Astrocyte (in vitro differentiated cells and primary cell): ENCODE measurements at regions not wholly inside any gene's neighbourhood (a gene's known extent, or its start where the extent isn't known, plus 50 kb on each side); places are given as distances from the start of the nearest gene placed in this dataset.
"Not testable (repeated sequence)": the region's sequence is repeated elsewhere in the genome, so short reads cannot be mapped to it uniquely, and the experiment has no call there.

ENCODE experiments used
- DNase-seq: peaks from one replicate; pipeline ENCODE4 v3.0.0-alpha.2; 2010; ENCODE audit warnings: low read depth
- FAIRE-seq: peaks from 2 replicates; lab custom pipeline; 2011; peaks lifted over from hg19 to GRCh38; lab: Jason Lieb, UNC
- H2AFZ ChIP-seq: 2 replicates; pipeline ENCODE4 v1.6.0; 2012; ENCODE audit warnings: low read depth, low read length, inconsistent platforms
- H3K27ac ChIP-seq: 2 replicates; pipeline ENCODE4 v1.5.1; 2011; ENCODE audit warnings: low read depth, low read length, inconsistent platforms
- H3K27me3 ChIP-seq: 2 replicates; pipeline ENCODE4 v1.6.0; 2011; ENCODE audit warnings: low read length, inconsistent platforms; ENCODE audit not compliant: insufficient read depth
- H3K36me3 ChIP-seq: 2 replicates; pipeline ENCODE4 v1.5.1; 2011; ENCODE audit warnings: low read length, inconsistent platforms; ENCODE audit not compliant: insufficient read depth
- H3K4me1 ChIP-seq: 2 replicates; pipeline ENCODE4 v1.5.1; 2011; ENCODE audit warnings: low read length, inconsistent platforms; ENCODE audit not compliant: insufficient read depth
- H3K4me2 ChIP-seq: 2 replicates; pipeline ENCODE4 v1.6.0; 2012; ENCODE audit warnings: low read length, inconsistent platforms
- H3K4me3 ChIP-seq: 2 replicates; pipeline ENCODE4 v1.5.1; 2011; ENCODE audit warnings: low read depth, mild to moderate bottlenecking, low read length, inconsistent platforms; ENCODE audit not compliant: insufficient read depth
- H3K79me2 ChIP-seq: 2 replicates; pipeline ENCODE4 v1.6.0; 2012; ENCODE audit warnings: mild to moderate bottlenecking, low read length, inconsistent platforms; ENCODE audit not compliant: insufficient read depth
- H3K9ac ChIP-seq: 2 replicates; pipeline ENCODE4 v1.6.0; 2012; ENCODE audit warnings: mild to moderate bottlenecking, low read length, inconsistent platforms
- H3K9me3 ChIP-seq: 2 replicates; pipeline ENCODE4 v1.5.1; 2012; ENCODE audit warnings: low read depth, mild to moderate bottlenecking, low read length, inconsistent platforms; ENCODE audit not compliant: insufficient read depth
- H4K20me1 ChIP-seq: 2 replicates; pipeline ENCODE4 v1.6.0; 2012; ENCODE audit warnings: low read length, inconsistent platforms; ENCODE audit not compliant: insufficient read depth
- H3K27ac Mint-ChIP-seq: one replicate; pipeline ENCODE4 v1.8.0; 2021; ENCODE audit warnings: mild to moderate bottlenecking, mixed read lengths; ENCODE audit not compliant: unreplicated experiment
- H3K27me3 Mint-ChIP-seq: one replicate; pipeline ENCODE4 v1.8.0; 2021; ENCODE audit warnings: low read depth, mixed read lengths; ENCODE audit not compliant: unreplicated experiment
- H3K36me3 Mint-ChIP-seq: one replicate; pipeline ENCODE4 v1.8.0; 2021; ENCODE audit warnings: low read depth, mixed read lengths; ENCODE audit not compliant: unreplicated experiment
- H3K4me1 Mint-ChIP-seq: one replicate; pipeline ENCODE4 v1.8.0; 2021; ENCODE audit warnings: low read depth, mixed read lengths; ENCODE audit not compliant: unreplicated experiment
- H3K4me3 Mint-ChIP-seq: one replicate; pipeline ENCODE4 v1.8.0; 2021; ENCODE audit warnings: mild to moderate bottlenecking, moderate library complexity, mixed read lengths; ENCODE audit not compliant: unreplicated experiment
- H3K9me3 Mint-ChIP-seq: one replicate; pipeline ENCODE4 v1.8.0; 2021; ENCODE audit warnings: mild to moderate bottlenecking, mixed read lengths; ENCODE audit not compliant: unreplicated experiment
- CTCF ChIP-seq: IDR thresholded peaks from 2 replicates; pipeline ENCODE4 v1.5.1; 2011; ENCODE audit warnings: low read depth, mild to moderate bottlenecking, inconsistent platforms, low read length, moderate library complexity; ENCODE audit not compliant: insufficient read depth
- EZH2 ChIP-seq: IDR thresholded peaks from 2 replicates; pipeline ENCODE4 v1.6.1; 2012; ENCODE audit warnings: mild to moderate bottlenecking, low read length, inconsistent platforms; ENCODE audit not compliant: insufficient read depth

DNA sequence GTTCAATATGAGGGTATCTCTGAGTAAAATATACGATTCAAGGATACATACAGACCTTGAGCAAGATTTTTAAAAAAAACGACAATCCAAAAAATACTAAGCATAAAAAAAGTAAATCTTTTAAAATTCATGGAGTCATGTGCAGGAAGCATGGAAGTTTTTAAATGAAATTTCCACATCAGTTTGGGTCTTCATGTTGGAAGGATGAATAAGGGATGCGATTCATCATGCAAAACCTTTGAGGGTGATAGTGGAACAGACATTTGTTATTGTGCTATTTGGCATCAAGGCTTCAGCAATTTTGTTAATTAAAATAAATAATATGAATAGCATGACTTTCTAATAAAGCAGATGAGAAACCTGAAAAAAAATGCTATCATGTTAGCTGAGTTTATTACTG lies 815.0 kb upstream of the PCDH10 start:
- no peak for TF ChIP-seq EZH2
- TF ChIP-seq CTCF: no peak
- Histone ChIP-seq H3K9ac (no peak overlapping the region), H2AFZ (no peak overlapping the region), H3K27ac (peak overlapping the region; percentile 46), H3K4me3 (no peak overlapping the region), H4K20me1 (no peaks in the 10 kb centered on the region), H3K4me2 (peak overlapping the region; percentile 33), H3K9me3 (no peaks in the 10 kb centered on the region), H3K4me1 (no peaks in the 10 kb centered on the region), H3K79me2 (no peaks in the 10 kb centered on the region), H3K27me3 (no peaks in the 10 kb centered on the region), H3K36me3 (no peaks in the 10 kb centered on the region)
- Mint-ChIP-seq H3K27ac (no peak overlapping the region), H3K4me3 (no peak overlapping the region), H3K4me1 (peaks cover 2% of the 10 kb centered on the region), H3K27me3 (no peaks in the 10 kb centered on the region), H3K36me3 (no peaks in the 10 kb centered on the region), H3K9me3 (no peaks in the 10 kb centered on the region)
- DNase-seq (peak; percentile 47), FAIRE-seq (no peak)

DNA sequence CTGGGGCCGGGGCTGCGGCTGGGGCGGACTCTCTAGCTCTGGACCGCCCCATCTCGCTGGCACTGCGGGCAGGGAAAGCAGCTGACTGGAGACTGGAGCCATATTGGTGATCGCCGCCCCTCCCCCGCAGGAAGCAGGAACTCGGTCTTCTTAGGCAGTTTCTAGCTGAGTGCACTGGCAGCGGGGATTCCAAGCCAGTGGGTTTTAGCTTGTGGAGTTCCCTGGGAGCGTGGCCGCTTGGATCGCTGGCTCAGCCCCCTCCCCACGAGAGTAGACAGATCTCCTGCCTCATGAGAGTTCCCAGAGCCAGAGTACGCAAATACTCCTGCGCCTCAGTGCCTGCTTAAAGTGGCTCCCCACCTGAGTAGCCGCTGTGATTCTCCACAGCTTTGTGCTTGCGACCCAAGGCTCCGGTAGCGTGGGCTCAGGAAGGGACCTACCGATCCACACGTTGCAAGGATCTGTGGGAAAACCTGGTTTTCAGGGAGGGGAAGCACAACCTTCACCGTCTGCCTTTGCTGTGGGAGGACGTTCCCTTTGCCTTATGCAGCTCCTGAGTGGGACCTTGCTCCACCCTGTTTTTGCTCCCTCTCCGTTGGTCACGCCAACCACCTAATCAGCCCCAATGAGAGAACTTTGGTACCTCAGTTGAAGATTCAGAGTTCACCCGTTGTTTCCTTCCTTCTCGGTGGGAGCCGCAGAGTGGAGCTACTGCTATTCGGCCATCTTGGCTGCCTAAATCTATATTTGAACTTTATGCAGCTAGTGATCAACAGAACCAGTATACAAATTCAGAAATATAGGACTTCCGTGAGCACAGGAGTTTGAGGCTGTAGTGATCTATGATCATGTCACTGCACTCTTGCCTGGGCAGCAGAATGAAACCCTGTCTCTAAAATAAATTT lies 803.9 kb upstream of the PCDH10 start:
- no peak overlapping the region for H2AFZ ChIP-seq
- TF ChIP-seq CTCF: no peak
- TF ChIP-seq EZH2: no peak
- H3K4me1 ChIP-seq: no peaks in the 10 kb centered on the region
- H4K20me1 ChIP-seq: no peaks in the 10 kb centered on the region
- H3K9me3 ChIP-seq: no peaks in the 10 kb centered on the region
- H3K36me3 Mint-ChIP-seq: no peaks in the 10 kb centered on the region
- H3K79me2 ChIP-seq: no peaks in the 10 kb centered on the region
- no peak overlapping the region for H3K4me2 ChIP-seq
- H3K4me3 Mint-ChIP-seq: no peak overlapping the region
- no peaks in the 10 kb centered on the region for H3K4me1 Mint-ChIP-seq
- DNase-seq: no peak
- no peak overlapping the region for H3K9ac ChIP-seq
- no peaks in the 10 kb centered on the region for H3K27me3 ChIP-seq
- H3K9me3 Mint-ChIP-seq: peaks cover 3% of the 10 kb centered on the region
- no peak overlapping the region for H3K27ac ChIP-seq
- no peaks in the 10 kb centered on the region for H3K36me3 ChIP-seq
- no peak overlapping the region for H3K27ac Mint-ChIP-seq
- FAIRE-seq: no peak
- H3K4me3 ChIP-seq: no peak overlapping the region
- no peaks in the 10 kb centered on the region for H3K27me3 Mint-ChIP-seq

DNA sequence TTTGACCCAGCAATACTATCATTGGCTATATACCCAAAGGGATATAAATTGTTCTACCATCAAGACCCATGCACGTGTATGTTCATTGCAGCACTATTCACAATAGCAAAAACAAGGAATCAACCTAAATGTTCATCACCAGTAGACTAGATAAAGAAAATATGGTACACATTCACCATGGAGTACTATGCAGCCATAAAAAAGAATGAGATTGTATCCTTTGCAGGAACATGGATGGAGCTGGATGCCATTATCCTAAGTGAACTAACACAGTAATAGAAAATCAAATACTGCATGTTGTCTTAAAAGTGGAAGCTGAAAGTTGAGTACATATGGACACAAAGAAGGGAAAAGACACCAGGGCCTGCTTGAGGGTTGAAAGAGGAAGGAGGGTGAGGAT lies 803.1 kb upstream of the PCDH10 start:
- H3K27me3 Mint-ChIP-seq: no peaks in the 10 kb centered on the region
- DNase-seq (no peak), FAIRE-seq (no peak)
- H3K27ac ChIP-seq: no peak overlapping the region
- TF ChIP-seq EZH2 (no peak), CTCF (no peak)
- no peaks in the 10 kb centered on the region for H3K4me1 Mint-ChIP-seq
- no peak overlapping the region for H3K9ac ChIP-seq
- no peak overlapping the region for H3K4me3 Mint-ChIP-seq
- H3K9me3 ChIP-seq: no peaks in the 10 kb centered on the region
- H3K4me2 ChIP-seq: no peak overlapping the region
- H3K36me3 ChIP-seq: no peaks in the 10 kb centered on the region
- no peak overlapping the region for H3K4me3 ChIP-seq
- H2AFZ ChIP-seq: no peak overlapping the region
- H3K79me2 ChIP-seq: no peaks in the 10 kb centered on the region
- no peak overlapping the region for H3K27ac Mint-ChIP-seq
- H3K36me3 Mint-ChIP-seq: no peaks in the 10 kb centered on the region
- H3K27me3 ChIP-seq: no peaks in the 10 kb centered on the region
- H3K9me3 Mint-ChIP-seq: peaks cover 3% of the 10 kb centered on the region
- no peaks in the 10 kb centered on the region for H4K20me1 ChIP-seq
- H3K4me1 ChIP-seq: no peaks in the 10 kb centered on the region

DNA sequence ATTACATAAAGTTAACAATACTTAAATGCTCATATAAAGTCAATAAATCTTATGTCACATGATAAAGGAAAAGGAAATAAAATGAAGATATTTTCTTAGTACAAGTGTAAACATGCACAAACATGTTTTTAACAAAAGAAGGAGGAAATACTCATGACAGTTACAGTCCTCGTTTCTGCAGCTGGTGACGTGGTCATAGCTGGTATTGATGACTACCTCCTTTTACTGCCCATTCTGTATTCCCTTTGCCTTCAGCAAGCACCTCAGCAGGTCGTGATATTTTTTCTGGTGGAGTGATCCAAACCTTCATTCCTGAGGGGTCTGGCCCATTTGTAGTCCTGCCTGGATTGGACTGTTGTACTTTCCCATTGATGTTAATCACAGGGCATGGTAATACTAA lies 797.5 kb upstream of the PCDH10 start:
- not testable (repeated sequence) for H4K20me1 ChIP-seq, H3K4me3 ChIP-seq, H3K9me3 ChIP-seq, H3K9me3 Mint-ChIP-seq, H3K36me3 ChIP-seq, H3K27me3 ChIP-seq, FAIRE-seq, H3K27ac Mint-ChIP-seq, H3K27ac ChIP-seq, H3K4me3 Mint-ChIP-seq, DNase-seq, H3K27me3 Mint-ChIP-seq, H3K4me1 ChIP-seq, H3K36me3 Mint-ChIP-seq, H3K4me2 ChIP-seq, H2AFZ ChIP-seq, H3K4me1 Mint-ChIP-seq, H3K9ac ChIP-seq, H3K79me2 ChIP-seq
